GM23338 (cell line): ENCODE measurements at regions not wholly inside any gene's neighbourhood (a gene's known extent, or its start where the extent isn't known, plus 50 kb on each side); places are given as distances from the start of the nearest gene placed in this dataset.

ENCODE experiments used
- ATAC-seq: fragments of 200-7000 bp; cut with Tn5 transposase; 3 replicates; pipeline ENCODE4 v1.9.1; 2020
- DNase-seq: peaks from one replicate; pipeline ENCODE4 v3.0.0-alpha.2; 2015; ENCODE audit warnings: low spot score
- H2AFZ ChIP-seq: fragments of 200-600 bp; sonication (generic); 2 replicates; pipeline ENCODE4 v1.8.0; 2016; ENCODE audit warnings: antibody characterized with exemption, mild to moderate bottlenecking, moderate library complexity
- H3F3A ChIP-seq: fragments of 200-600 bp; sonication (generic); replicated peaks from 2 replicates; pipeline ENCODE4 v1.8.0; 2017; ENCODE audit warnings: antibody characterized with exemption, mixed run types, low read depth
- H3K27ac ChIP-seq: fragments of 200-600 bp; sonication (generic); 2 replicates; pipeline ENCODE4 v1.6.1; 2016; ENCODE audit warnings: low read depth
- H3K27me3 ChIP-seq: fragments of 200-600 bp; sonication (generic); 2 replicates; pipeline ENCODE4 v1.8.0; 2016; ENCODE audit warnings: mild to moderate bottlenecking, mixed run types, moderate library complexity; ENCODE audit not compliant: insufficient read depth
- H3K36me3 ChIP-seq: fragments of 200-600 bp; sonication (generic); 2 replicates; pipeline ENCODE4 v1.8.0; 2016; ENCODE audit warnings: mild to moderate bottlenecking; ENCODE audit not compliant: insufficient read depth
- H3K4me1 ChIP-seq: fragments of 200-600 bp; sonication (generic); 2 replicates; pipeline ENCODE4 v1.8.0; 2016; ENCODE audit warnings: mild to moderate bottlenecking, moderate library complexity; ENCODE audit not compliant: insufficient read depth
- H3K4me2 ChIP-seq: fragments of 200-600 bp; sonication (generic); 2 replicates; pipeline ENCODE4 v1.7.1; 2017; ENCODE audit warnings: mixed run types
- H3K4me3 ChIP-seq: fragments of 200-600 bp; sonication (generic); 2 replicates; pipeline ENCODE4 v1.6.1; 2016; ENCODE audit warnings: mixed run types
- H3K79me2 ChIP-seq: fragments of 200-600 bp; sonication (generic); replicated peaks from 2 replicates; pipeline ENCODE4 v1.8.0; 2017; ENCODE audit warnings: mild to moderate bottlenecking; ENCODE audit not compliant: insufficient read depth
- H3K9me2 ChIP-seq: fragments of 200-600 bp; sonication (generic); 2 replicates; pipeline ENCODE4 v1.8.0; 2017; ENCODE audit not compliant: insufficient read depth
- H4K20me1 ChIP-seq: fragments of 200-600 bp; sonication (generic); replicated peaks from 2 replicates; pipeline ENCODE4 v1.8.0; 2017; ENCODE audit warnings: mild to moderate bottlenecking; ENCODE audit not compliant: insufficient read depth
- H3K27ac Mint-ChIP-seq: 2 replicates; pipeline ENCODE4 v1.8.0; 2020; ENCODE audit warnings: inconsistent platforms, mild to moderate bottlenecking, moderate library complexity, mixed read lengths
- H3K27me3 Mint-ChIP-seq: 3 replicates; pipeline ENCODE4 v1.8.0; 2022; ENCODE audit warnings: low read depth, mild to moderate bottlenecking, moderate library complexity, mixed read lengths, inconsistent platforms; ENCODE audit not compliant: insufficient read depth, poor library complexity
- H3K36me3 Mint-ChIP-seq: 3 replicates; pipeline ENCODE4 v1.8.0; 2021; ENCODE audit warnings: low read depth, mild to moderate bottlenecking, inconsistent platforms, moderate library complexity, mixed read lengths
- H3K4me1 Mint-ChIP-seq: 3 replicates; pipeline ENCODE4 v1.8.0; 2020; ENCODE audit warnings: mild to moderate bottlenecking, inconsistent platforms, mixed read lengths
- H3K4me3 Mint-ChIP-seq: 3 replicates; pipeline ENCODE4 v1.8.0; 2021; ENCODE audit warnings: moderate library complexity, mild to moderate bottlenecking, inconsistent platforms, mixed read lengths
- H3K9me3 Mint-ChIP-seq: 3 replicates; pipeline ENCODE4 v1.8.0; 2020; ENCODE audit warnings: moderate library complexity, mild to moderate bottlenecking, inconsistent platforms, mixed read lengths
- CTCF ChIP-seq, 2 experiments: fragments of 200-600 bp in 1 of 2; sonication (generic) in 1 of 2; conservative IDR thresholded peaks; 2 replicates each; pipeline versions ENCODE4 v1.5.1 to v1.6.1; 2016 to 2017; ENCODE audit warnings: antibody characterized with exemption in 2 of 2, low read depth in 2 of 2, mild to moderate bottlenecking in 2 of 2, moderate library complexity in 1 of 2
- EZH2 ChIP-seq: fragments of 200-600 bp; sonication (generic); IDR thresholded peaks from one replicate; pipeline ENCODE4 v1.8.0; 2017; ENCODE audit warnings: antibody characterized with exemption, mild to moderate bottlenecking, low read depth; ENCODE audit not compliant: unreplicated experiment
- JUNB ChIP-seq: IDR thresholded peaks from one replicate; pipeline ENCODE4 v1.6.1; 2016; ENCODE audit warnings: antibody characterized with exemption; ENCODE audit not compliant: unreplicated experiment
- NANOG ChIP-seq: IDR thresholded peaks from 2 replicates; pipeline ENCODE4 v1.6.1; 2016; ENCODE audit warnings: antibody characterized with exemption, borderline replicate concordance
- STAT1 ChIP-seq: IDR thresholded peaks from one replicate; pipeline ENCODE4 v1.6.1; 2016; ENCODE audit warnings: antibody characterized with exemption; ENCODE audit not compliant: unreplicated experiment
- ZNF331 ChIP-seq: fragments of 250-450 bp; sonication (Bioruptor Pico); IDR thresholded peaks from 2 replicates; pipeline ENCODE4 v1.5.0; 2020; ENCODE audit warnings: low read depth, mild to moderate bottlenecking, moderate library complexity
- ZNF462 ChIP-seq: fragments of 250-450 bp; sonication (Bioruptor Pico); IDR thresholded peaks from 2 replicates; pipeline ENCODE4 v1.5.0; 2020; ENCODE audit warnings: mild to moderate bottlenecking, moderate library complexity

- H2AFZ ChIP-seq, result no peak overlapping the region
- no peaks in the 10 kb centered on the region for H4K20me1 ChIP-seq
- peaks cover 7% of the 10 kb centered on the region; the same call in 1 of the 2 replicates for H3K4me1 ChIP-seq
- no peaks in the 10 kb centered on the region for H3K79me2 ChIP-seq
- 0 out of 2 replicates have a peak, but pooled peaks cover 2% of the 10 kb centered on the region for H3K9me2 ChIP-seq
- Mint-ChIP-seq H3K27ac (no peak overlapping the region), H3K27me3 (peaks cover 18% of the 10 kb centered on the region), H3K9me3 (no peaks in the 10 kb centered on the region; the same call in 2 of the 3 replicates), H3K4me3 (no peak overlapping the region), H3K36me3 (no peaks in the 10 kb centered on the region), H3K4me1 (peaks cover 12% of the 10 kb centered on the region)
- ATAC-seq (no peak), DNase-seq (no peak)
- no peak overlapping the region for H3K4me2 ChIP-seq
- H3K4me3 ChIP-seq, result no peak overlapping the region
- H3F3A ChIP-seq, result no peaks in the 10 kb centered on the region
- H3K27ac ChIP-seq, result no peak overlapping the region
- TF ChIP-seq CTCF (conservative IDR thresholded peaks at IDR 0.05; ENCODE audit: low read depth in 2 of 2) (no peak), STAT1 (no peak), NANOG (no peak), EZH2 (no peak), ZNF331 (CRISPR knock-in tag) (no peak), JUNB (no peak), ZNF462 (CRISPR knock-in tag) (no peak)
- no peaks in the 10 kb centered on the region for H3K36me3 ChIP-seq
- H3K27me3 ChIP-seq, result peaks cover 19% of the 10 kb centered on the region
Measured at GRCh38 chr9:129454467-129455067, 166.3 kb downstream of the C9orf50 start.
